DOHH2 (cell line): ENCODE measurements at regions not wholly inside any gene's neighbourhood (a gene's known extent, or its start where the extent isn't known, plus 50 kb on each side); places are given as distances from the start of the nearest gene placed in this dataset.

ENCODE experiments used
- CTCF ChIP-seq: fragments of 200-600 bp; sonication (generic); IDR thresholded peaks from one replicate; pipeline ENCODE4 v1.5.1; 2014; ENCODE audit warnings: antibody characterized with exemption, mild to moderate bottlenecking, low read depth, low read length; ENCODE audit not compliant: poor library complexity, severe bottlenecking
- EZH2phosphoT487 ChIP-seq: fragments of 200-600 bp; sonication (generic); IDR thresholded peaks from 2 replicates; pipeline ENCODE4 v1.6.1; 2017; ENCODE audit warnings: borderline replicate concordance, mild to moderate bottlenecking, antibody characterized with exemption, low read length, moderate library complexity, mixed read lengths

- no peak for TF ChIP-seq CTCF
- TF ChIP-seq EZH2phosphoT487 = no peak
Measured at GRCh38 chr6:149249370-149250357, 67.8 kb upstream of the TAB2 start.
